ENCODE measurements at regions not wholly inside any gene's neighbourhood (a gene's known extent, or its start where the extent isn't known, plus 50 kb on each side); places are given as distances from the start of the nearest gene placed in this dataset.

DNA sequence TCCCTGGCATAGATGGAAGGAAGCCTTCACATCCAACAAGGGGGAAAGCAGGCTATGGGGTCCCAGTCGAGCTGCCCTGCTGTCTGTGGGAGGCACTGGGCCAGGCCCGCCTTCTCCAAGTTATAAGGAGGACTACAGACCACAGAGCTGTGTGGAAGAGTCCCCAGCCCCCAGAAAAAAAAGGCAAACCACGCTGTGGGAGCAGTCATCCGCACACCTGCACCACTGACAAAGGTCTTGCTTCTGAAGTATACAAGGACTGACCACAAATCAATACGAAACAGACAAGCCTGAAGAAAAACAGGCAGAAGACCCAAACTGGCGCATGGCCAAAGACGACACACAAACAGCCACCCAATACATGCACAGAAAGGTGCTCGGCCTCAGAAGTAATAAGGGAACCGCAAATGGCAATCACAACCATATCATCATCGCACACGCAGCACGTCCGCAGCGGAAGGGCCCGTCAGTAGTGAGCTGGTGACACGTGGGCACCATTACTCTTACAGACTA lies 384.1 kb downstream of the CTTN start:
- DNase-seq, result no peak

DNA sequence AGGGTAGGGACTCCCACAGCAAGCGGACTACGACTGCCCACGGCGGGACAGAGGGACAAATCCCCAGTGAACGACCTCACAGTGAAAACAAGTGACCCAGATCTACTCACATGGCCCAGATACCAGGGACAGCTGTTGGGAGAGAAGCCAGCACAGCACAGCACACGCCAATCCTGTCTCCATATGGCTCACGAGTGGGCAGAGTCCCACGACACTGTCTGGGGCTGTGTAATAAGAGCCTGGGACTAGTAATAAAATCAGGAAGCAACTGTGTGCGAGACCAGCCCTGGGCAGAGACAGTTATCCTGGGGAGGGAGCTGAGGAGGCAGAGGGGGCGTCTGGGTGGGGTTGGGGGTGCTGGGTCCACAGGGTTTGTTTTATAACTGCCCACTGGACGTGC lies 385.0 kb downstream of the CTTN start:
- no peak for DNase-seq

DNA sequence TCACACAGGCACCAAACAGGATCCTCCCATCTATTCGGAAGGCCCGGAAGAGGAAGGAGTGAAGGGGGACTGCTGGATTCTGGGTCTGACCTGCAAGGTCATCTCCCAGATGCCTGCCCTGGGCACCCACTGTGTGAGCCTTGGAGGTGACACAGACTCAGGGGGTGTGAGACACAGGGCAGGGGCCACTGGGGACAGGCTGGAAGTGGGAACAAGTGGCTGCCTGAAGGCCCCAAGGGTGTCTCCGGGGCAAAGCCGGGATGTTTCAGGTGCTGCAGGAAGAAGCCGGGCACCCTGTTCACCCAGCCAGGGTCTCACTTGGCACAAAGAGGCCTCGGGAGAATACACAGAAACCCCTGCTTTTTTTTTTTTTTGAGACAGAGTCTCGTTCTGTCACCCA lies 385.5 kb downstream of the CTTN start:
- no peak for DNase-seq

DNA sequence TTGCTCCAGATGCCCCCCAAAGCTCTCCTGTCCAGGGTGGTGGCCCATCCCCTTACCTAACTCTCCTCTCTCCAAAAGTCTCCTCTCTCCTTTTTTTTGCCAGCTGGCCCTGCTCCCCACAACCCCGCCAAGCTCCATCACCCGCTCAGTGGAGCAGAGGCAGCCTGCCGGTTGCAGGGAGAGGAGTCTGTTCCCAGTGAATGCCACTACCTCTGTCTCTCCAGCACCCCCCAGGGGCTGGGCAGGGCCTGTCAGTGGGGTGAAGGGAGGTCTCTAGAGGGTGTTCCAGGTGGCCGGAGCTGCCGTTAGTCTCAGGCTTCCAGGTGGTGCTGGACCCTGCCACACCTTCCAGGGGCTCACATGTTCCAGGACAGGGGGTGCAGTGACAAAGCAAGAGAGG lies 387.0 kb downstream of the CTTN start:
- DNase-seq, result no peak

DNA sequence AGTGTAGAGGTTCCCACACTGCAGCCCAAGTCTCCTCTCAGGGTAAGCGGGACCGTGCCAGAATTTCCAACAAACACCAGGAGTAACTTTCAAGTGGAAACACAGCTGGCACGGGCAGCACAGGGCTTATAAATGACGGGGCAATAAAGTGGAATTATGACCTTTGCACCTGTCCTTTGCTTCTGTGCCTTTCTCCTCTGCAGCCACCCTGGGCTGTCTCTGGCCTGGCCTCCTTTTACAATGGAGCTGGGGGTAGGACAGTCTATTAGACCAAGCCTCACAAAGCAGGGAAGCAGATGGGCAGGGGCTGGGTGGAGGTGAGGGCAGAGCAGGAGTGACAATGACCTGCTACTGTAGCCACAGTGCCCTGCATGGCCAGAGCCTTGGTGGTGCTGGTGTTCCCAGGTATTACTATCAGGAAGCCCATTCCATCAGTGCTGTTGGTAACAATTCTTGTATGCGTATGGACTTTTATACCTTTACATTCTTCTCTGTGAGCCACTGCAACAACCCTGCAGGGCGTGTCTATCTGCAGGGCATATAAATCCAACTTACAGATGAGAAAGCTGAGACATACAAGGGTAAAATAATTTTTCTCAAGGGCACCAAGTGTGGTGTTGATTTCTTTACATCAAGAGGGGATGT lies 387.8 kb downstream of the CTTN start:
- no peak for DNase-seq

DNA sequence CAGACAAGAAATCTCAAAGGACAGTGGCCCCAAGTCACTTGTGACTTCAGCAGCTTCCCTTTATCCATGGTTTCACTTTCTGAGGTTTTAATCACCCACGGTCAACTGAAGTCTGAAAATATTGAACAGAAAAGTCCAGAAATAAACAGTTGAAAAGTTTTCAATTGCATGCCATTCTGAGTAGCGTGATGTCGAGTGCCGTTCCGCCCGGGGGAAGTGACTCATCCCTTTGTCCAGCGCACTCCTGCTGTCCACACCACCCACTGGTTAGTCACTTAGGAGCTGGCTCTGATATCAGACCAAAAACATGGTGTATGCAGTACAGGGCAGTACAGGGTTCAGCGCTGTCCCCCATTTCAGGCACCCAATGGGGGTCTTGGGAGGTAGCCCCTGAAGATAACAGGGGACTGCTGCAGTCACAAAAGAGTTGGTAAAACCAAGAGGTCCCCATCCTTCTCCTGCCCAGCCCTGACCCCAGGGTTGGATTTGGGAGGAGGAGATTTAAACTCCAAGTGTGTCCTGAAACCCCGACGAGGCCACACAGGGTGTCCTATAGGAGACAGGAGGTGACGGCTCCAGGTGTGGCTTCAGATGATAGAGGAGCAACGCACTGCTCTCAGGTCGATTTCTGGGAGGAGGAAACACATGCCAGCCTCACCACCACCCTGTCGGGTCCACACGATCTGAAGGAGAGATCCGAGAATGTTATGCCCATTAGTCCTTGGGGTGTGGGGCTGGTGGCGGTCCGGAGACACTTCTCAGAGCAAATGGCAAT lies 390.1 kb downstream of the CTTN start:
- no peak for DNase-seq

DNA sequence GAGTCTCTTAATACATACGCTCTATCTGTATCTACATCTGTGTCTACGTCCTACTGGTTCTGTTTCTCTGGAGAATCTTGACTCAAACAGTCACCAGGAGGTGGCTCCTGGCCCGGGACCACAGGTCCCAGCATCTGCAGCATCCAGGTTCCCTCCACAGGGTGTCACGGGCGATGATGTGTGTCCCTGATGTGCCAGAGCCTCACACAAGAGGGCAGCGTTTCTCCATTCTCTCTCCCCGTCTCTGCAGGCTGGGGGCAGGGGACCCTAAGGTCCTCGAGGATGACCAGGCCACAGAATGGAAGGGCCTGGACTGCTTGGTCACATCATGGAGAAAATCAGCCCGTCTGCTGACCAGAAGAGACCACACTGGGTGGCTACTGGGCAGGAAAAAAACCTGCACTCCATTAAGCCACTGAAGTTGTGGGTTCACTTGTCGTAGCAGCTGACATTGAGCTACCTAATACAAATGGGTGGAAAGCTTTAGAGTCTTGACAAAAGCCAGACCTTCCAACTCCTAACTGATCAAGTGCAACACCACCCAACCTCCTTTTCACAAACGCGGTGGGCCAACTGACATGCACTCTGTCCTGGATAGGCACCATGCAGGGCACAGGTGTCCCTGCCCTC lies 392.5 kb downstream of the CTTN start:
- no peak for DNase-seq

DNA sequence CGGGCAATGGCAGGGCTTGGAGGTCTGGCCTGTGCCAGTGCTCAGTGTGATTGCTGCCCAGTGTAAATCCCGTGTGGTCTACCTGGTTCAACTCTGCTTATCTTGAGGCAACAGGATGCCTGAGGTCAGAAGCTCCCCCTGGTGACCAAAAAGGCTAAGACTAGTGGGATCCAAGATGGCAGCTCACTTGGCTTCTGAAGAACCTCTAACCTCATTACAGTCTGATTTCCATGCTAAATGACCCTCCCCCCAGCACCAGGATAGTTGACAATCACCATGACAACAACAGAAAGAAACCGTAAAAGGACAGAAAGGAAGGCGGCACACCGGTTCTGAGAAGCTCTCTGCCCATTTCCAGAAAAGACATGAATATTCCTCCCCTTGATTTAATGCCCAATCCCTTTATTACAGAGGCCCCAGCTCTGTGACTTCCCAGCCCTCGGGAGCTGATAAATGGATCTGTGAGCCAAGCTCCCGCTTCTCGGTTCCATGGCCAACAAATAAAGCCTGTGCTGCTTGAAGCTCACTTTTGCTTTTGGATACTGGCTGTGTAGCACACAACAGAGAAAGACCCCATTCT lies 398.4 kb downstream of the CTTN start:
- no peak for DNase-seq

DNA sequence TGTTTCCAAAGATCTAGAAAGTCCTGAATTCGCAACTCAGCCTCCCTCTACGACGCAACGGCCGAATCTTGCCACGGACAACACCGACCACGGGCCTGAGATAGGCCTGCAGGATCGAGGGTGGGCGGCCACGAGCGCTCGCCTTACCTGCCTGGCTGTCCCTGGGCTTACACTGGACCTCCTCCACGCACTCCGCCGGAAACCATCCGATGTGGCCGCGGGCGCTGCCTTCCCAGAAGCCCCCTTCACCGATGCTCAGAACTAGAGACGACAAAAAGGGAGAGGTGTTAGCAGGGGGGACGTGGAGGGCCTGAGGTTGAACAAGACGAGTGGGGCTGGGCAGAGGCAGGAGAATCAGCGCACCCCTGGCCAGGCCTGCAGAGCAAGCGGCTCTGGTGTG lies 400.0 kb downstream of the CTTN start:
- DNase-seq, result no peak

DNA sequence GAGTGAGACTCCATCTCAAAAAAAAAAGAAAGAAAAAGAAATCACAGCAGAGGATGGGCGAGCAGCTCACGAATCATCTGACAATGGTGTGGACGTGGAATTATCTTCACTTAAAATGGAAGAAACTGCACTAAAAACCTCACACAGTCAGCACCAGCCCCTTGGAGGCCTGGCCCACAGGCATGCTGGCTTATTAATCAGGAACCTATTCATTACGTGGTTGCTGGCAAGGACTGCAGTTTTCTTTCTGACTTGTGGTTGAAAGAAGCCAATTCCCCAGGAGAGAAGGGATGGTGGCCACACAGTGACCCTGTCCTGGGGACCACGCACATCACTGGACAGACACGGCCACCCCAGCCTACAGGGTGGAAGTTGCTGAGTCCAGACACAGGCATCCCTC lies 401.1 kb downstream of the CTTN start:
- DNase-seq, result no peak

DNA sequence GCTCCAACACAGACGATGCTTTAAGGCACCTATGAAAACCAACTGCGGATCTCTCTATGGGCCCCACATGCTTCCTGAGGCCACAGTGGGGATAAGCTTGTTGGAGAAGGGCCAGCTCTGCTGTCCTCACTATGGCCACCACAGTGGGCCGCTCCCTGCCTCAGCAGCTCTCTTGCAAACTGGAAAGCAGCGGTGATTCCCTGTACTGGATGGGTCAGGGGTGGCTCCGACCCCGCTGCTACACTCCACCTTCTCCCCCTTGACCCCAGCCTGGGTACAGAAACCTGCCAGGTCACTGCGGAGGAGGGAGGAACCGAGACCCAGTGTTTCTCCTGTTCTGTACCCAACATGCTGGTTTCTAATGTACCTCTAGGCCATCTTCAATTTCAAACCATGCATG lies 403.9 kb downstream of the CTTN start:
- no peak for DNase-seq

DNA sequence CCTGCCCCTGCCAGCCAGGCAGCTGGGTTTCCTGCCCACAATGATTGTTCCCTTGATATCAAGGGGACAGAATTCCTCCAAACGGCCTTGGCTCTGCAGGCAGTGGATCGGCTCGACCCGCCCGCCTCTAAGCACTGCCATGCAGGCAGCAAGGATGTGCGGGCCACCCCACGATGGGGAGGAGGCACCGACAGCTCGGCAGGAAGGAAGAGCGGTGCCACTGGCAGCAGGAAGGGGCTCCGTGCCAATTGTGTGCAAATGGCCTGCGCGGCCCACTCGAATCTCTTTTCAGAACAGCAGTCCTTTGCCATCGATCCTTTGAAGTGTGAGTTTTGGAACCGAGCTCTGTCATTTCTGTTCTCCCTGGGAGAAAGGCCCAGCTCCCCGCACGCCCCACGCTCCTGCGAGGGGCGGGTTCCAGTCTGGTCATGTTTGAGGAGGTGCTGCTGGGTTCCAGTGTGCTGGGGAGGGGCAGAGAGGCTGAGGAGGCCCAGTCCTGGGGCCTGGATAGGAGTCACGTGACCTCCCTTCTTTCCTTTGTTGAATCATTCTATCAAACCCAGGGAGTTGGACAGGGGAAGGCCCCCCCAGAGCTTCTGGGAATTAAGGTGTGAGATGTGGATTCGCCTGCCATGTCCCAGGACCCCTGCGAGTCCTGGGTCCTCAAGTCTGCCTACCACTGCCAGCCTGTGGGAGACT lies 406.0 kb downstream of the CTTN start:
- peak in 4 of 56 donors; percentile 4 to 51 (median 15) for DNase-seq

DNA sequence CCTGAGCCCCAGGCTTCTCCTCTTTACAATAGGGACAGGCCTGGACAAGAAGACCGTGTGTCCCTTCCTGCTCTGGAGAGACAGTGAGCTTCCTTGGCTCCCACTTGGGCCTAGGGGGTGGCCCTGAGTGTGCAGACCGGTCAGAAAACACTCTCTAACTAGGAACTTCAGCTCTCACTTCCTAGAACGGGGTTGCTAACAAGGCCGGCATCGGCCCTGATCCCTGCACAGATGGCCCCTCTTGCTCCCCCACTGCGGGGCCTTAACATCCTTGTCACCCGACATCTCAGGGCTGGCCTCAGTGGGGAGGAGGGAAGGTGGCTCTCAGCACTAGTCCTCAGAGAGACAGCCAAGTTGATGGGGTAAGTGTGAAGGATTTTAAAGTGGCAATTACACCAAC lies 406.9 kb downstream of the CTTN start:
- DNase-seq, result no peak

DNA sequence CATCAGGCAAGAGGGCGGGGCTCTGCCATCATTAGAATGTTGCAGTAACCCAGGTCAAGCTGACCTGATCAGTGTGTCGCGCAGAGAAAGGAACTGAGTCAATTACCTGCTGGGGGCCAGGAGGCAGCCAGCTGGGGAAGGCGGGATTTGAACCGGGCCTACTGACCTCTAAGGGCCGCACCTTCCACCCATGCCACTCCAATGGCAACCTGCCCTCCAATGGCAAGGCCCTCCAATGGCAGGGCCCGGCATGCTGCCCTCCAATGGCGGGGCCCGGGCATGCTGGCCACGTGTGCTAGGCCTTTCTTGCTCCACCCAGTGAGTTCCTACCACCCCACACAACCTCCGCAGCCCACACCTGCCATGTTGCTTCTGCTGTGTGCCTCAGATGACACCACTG lies 407.6 kb downstream of the CTTN start:
- no peak for DNase-seq

DNA sequence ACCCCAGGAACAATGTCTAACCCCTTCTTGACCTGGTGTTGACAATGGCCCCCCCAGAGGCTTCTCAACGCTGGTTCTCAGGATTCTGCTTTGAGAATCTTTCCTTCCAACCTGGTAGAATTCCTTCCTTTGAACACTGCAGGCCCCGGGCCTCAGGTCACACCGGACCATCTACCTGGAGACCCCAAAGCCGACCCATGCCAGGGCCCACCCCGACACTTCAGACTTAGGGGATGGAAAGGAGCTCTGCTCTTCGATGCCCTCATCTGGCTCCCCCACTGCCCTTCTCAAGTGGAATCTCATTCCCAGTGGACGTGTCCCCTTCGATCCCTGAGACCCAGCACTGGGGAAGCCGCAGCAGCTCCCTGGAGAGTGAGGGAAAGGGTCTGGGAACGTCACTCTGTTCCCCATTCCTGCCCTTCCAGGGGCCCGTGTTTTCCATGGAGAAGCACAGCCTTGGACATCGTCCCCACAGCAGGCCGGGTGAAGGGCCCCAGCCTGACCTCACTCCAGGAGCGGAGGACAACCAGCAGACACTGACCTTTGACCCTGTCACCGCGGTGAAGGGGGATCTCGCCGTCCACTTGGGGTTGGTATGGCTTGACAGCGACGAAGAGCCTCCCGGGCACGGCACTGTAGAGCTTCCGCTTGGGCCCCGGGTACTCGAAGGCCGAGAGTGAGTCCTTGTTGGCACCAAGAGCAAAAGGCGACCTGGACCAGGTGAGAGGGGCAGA lies 408.3 kb downstream of the CTTN start:
- no peak for DNase-seq

DNA sequence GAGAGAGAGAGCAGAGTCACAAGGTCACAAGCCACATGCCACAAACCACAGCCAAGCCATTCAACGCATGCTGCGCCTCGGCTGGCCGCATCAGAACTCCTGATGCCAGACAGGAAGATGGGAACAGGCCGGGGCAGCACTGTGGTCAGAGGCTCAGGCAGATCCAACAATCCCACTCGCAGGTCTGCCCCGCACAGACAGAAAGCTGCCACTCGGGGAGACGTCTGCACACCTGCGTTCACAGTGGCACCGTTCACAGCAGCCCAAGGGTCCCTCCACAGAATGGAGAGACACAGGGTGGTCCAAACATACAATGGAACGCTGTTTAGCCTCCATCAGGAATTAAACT lies 408.8 kb downstream of the CTTN start:
- DNase-seq, result no peak

DNA sequence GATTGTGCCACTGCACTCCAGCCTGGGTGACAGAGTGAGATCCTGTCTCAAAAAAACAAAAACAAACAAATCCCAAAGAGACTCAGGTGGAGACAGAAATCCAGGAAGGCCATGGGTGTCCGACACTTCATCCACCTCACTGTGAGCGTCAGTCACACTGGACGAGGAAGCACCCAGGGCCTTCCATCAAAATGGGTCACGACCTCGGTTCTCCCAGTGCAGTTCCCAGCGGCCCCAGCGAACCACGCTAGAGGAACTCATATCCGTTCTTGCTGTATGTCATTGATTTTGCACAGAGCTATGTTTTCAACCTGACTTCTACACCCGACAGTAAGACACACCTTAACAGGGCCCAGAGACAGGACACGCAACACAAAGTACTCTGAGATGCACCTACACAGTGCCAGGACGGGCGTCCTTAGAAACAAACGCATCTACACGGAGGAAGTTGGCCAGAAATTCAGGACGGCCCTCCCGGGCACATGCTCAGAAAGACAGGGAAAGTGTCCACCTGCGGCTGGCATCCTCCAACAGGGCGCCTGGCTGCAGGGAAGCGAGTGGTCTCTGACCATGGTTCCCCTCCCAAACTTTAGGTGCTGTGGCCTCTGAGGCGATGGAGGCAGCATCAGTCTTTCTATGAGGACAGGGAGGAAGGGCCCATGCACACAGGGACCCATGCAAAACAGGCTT lies 410.5 kb downstream of the CTTN start:
- no peak for DNase-seq

DNA sequence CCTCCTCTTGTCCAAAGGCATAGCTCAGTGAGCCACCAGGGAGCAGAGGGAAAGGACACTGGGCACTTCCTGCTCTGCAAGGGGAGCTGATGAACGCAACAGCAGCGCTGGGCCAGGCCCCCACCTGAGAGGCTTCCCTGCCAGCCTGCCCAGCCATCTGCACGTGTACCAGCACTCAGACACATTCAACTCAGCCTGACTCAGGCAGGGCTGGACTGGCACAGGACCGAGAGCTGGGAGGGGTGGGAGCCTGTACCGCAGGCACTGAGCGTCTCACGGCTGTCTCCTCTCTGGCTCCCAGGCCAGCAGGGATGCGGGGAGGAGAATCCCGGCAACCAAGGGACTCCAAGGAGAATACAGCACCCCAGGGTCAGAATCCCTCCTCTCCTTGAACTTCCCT lies 411.8 kb downstream of the CTTN start:
- no peak for DNase-seq

DNA sequence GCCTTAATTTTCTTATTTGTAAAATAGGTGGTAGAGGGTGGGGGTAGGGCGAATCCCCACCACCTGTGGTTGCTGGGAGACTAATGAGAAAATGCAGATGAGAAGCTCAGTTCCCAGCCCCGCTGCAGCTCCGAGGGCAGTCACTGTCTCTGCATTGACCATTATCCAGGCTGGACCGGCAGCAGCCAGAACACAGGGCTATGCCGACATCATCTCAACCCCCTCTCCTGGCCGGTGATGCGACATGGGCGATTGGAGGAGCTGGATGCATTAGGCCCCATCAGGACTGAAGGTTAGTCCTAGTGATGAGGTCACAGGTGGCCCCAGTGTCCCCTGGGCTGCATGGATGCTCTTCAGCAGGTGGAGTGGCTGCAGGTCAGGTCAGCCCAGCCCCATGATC lies 412.4 kb downstream of the CTTN start:
- DNase-seq, result no peak

DNA sequence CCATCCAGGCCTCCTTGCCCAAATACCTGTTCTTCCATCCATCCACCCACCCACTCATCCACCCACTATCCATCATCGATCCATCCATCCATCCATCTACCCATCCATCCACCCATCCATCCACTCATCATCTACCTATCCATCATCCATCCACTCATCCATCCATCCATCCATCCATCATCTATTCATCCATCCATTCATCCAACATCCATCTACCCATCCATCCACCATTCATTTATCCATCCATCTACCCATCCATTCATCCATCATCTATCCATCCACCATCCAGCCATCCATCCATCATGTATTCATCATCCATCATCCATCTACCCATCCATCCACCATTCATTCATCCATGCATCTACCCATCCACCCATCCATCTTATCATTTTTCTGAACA lies 413.2 kb downstream of the CTTN start:
- DNase-seq, result no peak
